ENCODE measurements at regions not wholly inside any gene's neighbourhood (a gene's known extent, or its start where the extent isn't known, plus 50 kb on each side); places are given as distances from the start of the nearest gene placed in this dataset.

DNA sequence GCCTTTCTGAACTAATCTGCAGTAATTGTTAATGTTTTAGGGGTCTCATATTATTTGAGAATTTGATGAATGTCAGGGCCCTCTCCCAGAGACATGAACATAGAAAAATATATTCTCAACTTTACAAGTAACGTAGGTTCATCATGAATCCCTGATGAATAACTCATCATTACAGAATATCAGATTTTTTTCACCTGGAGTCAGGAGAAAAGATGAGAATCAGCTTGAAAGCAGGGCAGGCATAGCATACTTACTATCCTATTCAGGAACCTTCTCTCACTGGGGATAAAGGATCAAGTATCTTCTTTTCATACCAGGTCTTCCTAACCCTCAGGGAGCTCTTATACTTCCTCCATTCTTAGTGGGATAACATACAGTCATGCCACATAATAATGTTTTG, 552.6 kb upstream of the TBL1XR1 start:
- TF ChIP-seq, protein P1, sequence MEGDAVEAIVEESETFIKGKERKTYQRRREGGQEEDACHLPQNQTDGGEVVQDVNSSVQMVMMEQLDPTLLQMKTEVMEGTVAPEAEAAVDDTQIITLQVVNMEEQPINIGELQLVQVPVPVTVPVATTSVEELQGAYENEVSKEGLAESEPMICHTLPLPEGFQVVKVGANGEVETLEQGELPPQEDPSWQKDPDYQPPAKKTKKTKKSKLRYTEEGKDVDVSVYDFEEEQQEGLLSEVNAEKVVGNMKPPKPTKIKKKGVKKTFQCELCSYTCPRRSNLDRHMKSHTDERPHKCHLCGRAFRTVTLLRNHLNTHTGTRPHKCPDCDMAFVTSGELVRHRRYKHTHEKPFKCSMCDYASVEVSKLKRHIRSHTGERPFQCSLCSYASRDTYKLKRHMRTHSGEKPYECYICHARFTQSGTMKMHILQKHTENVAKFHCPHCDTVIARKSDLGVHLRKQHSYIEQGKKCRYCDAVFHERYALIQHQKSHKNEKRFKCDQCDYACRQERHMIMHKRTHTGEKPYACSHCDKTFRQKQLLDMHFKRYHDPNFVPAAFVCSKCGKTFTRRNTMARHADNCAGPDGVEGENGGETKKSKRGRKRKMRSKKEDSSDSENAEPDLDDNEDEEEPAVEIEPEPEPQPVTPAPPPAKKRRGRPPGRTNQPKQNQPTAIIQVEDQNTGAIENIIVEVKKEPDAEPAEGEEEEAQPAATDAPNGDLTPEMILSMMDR (IDR thresholded peaks at IDR 0.05) = no peak

DNA sequence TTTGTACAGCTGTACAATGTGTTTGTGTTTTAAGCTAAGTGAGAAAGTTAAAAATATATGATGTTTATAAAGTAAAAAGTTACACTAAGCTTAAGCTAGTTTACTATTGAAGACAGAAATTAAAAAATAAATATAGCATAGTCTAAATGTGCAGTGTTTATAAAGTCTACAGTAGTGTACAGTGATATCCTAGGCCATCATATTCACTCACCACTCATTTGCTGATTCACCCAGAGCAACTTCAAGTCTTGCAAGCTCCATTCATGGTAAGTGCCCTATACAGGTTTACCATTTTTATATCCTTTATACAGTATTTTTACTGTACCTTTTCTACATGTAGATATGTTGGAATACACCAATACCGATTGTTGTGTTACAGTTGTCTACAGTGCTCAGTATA, 553.2 kb upstream of the TBL1XR1 start:
- TF ChIP-seq, protein P1 (IDR thresholded peaks at IDR 0.05) = no peak

GRCh38 chr3:177751770-177752169, 554.5 kb upstream of the TBL1XR1 start:
- TF ChIP-seq, protein P1 (IDR thresholded peaks at IDR 0.05) = no peak

DNA sequence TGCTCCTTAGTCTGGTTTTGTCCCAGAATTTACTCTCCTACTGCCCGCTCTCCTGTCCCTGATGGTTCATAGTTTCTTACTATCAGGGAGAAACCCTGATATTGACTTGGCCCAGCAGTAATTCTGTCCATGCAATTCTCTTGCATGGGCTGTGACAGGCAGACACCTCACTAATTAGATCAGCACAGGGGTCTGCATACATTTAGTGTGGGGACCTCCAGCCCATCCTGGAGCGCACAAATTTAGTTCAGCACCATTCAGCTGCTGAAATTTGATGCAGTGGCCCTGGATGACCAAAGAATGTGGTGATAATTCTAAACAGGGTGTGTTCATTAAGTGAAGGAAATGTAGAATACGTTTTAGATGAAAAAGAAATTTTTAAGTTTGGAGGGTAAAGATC, 555.5 kb upstream of the TBL1XR1 start:
- TF ChIP-seq, protein P1 (IDR thresholded peaks at IDR 0.05) = no peak

- TF ChIP-seq, protein P1 (IDR thresholded peaks at IDR 0.05) = no peak
Measured at GRCh38 chr3:177753451-177754155, 556.3 kb upstream of the TBL1XR1 start.

DNA sequence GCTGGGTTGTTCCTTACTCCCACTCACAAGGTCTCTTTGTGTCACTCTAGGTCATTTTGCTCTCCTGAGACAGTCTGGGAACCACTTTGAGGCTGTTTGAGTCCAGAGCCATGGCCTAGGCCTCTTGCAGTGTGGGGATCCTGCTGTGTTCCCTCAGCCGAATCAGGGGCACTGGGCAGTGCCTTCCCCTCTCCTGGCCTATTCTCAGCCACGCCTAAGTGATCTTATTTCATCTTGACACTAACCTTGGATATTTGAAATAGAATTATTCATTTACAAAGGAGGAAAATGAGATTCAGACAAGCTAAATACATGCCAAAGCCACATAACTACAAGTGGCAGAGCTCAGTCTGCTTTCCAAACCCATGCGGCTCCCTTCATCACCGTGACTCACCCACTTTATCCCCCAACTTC, 557.2 kb upstream of the TBL1XR1 start:
- TF ChIP-seq, protein P1 (IDR thresholded peaks at IDR 0.05) = no peak

DNA sequence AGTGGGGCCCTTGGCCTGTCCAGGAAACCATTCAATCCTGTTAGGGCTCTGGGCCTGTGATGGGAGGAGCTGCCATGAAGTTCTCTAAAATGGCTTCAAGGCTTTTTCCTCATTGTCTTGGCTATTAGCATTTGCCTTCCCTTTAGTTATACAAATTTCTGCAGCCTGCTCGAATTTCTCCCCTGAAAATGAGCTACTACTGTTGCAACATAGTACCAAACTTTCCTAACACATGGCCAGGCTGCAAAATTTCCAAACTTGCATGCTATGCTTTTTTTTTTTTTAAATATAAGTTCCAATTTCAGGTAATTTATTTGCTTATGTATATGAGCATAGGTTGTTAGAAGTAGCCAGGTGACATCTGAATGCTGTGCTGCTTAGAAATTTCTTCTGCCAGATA, 560.8 kb upstream of the TBL1XR1 start:
- TF ChIP-seq, protein P1 (IDR thresholded peaks at IDR 0.05) = no peak

DNA sequence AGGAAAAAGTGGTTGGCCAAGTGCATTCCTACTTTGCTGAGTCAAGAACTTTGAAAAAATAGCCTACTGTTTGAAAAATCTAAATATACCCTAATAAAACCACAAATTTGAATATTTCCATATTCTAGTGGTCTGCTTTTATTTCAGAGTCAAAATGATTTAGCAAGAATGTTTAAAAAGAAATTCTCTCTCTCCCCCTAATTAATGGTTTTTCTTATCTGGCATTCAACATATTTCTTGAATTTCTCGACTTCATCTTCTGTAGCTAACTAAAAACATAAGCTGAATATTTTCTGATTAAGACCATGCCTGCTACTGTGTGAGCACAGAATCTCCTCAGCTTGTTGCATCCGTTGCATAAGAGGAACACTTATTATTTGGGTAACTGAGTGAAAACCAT, 563.5 kb upstream of the TBL1XR1 start:
- TF ChIP-seq, protein P1 (IDR thresholded peaks at IDR 0.05) = no peak

Data from LNCAP (cell line).